ENCODE measurements at regions not wholly inside any gene's neighbourhood (a gene's known extent, or its start where the extent isn't known, plus 50 kb on each side); places are given as distances from the start of the nearest gene placed in this dataset.

GRCh38 chr2:56714400-56714799 lies 530.6 kb downstream of the CCDC85A start:
- TF ChIP-seq POLR2A (IDR thresholded peaks at IDR 0.05; ENCODE audit: low read depth, low read length) (no peak), TAF1 (IDR thresholded peaks at IDR 0.05; ENCODE audit: borderline replicate concordance, low read depth, low read length) (no peak), POLR2AphosphoS5 (IDR thresholded peaks at IDR 0.05; ENCODE audit: low read depth, low read length) (no peak)
- DNase-seq (ENCODE audit: insufficient read length) (no peak), FAIRE-seq (no peak)

- DNase-seq (ENCODE audit: insufficient read length) (no peak), FAIRE-seq (no peak)
- TF ChIP-seq POLR2AphosphoS5 (IDR thresholded peaks at IDR 0.05; ENCODE audit: low read depth, low read length) (no peak), TAF1 (IDR thresholded peaks at IDR 0.05; ENCODE audit: borderline replicate concordance, low read depth, low read length) (no peak), POLR2A (IDR thresholded peaks at IDR 0.05; ENCODE audit: low read depth, low read length) (no peak)
Measured at GRCh38 chr2:56715683-56716082, 531.9 kb downstream of the CCDC85A start.

GRCh38 chr2:56718413-56718812 lies 534.6 kb downstream of the CCDC85A start:
- DNase-seq (ENCODE audit: insufficient read length) = no peak
- TF ChIP-seq POLR2A (IDR thresholded peaks at IDR 0.05; ENCODE audit: low read depth, low read length) (no peak), POLR2AphosphoS5 (IDR thresholded peaks at IDR 0.05; ENCODE audit: low read depth, low read length) (no peak), TAF1 (IDR thresholded peaks at IDR 0.05; ENCODE audit: borderline replicate concordance, low read depth, low read length) (no peak)
- FAIRE-seq = no peak

GRCh38 chr2:56729212-56729611 lies 545.4 kb downstream of the CCDC85A start:
- TF ChIP-seq POLR2AphosphoS5 (IDR thresholded peaks at IDR 0.05; ENCODE audit: low read depth, low read length) (no peak), TAF1 (IDR thresholded peaks at IDR 0.05; ENCODE audit: borderline replicate concordance, low read depth, low read length) (no peak), POLR2A (IDR thresholded peaks at IDR 0.05; ENCODE audit: low read depth, low read length) (no peak)
- no peak for FAIRE-seq
- DNase-seq (ENCODE audit: insufficient read length) = no peak

GRCh38 chr2:56732946-56733345 lies 549.2 kb downstream of the CCDC85A start:
- TF ChIP-seq POLR2AphosphoS5 (IDR thresholded peaks at IDR 0.05; ENCODE audit: low read depth, low read length) = no peak
- TF ChIP-seq TAF1 (IDR thresholded peaks at IDR 0.05; ENCODE audit: borderline replicate concordance, low read depth, low read length) = no peak
- TF ChIP-seq POLR2A (IDR thresholded peaks at IDR 0.05; ENCODE audit: low read depth, low read length) = no peak
- FAIRE-seq (no peak), DNase-seq (ENCODE audit: insufficient read length) (no peak)

GRCh38 chr2:56739413-56739812 lies 555.6 kb downstream of the CCDC85A start:
- TF ChIP-seq POLR2AphosphoS5 (IDR thresholded peaks at IDR 0.05; ENCODE audit: low read depth, low read length) = no peak
- no peak for TF ChIP-seq POLR2A (IDR thresholded peaks at IDR 0.05; ENCODE audit: low read depth, low read length)
- TF ChIP-seq TAF1 (IDR thresholded peaks at IDR 0.05; ENCODE audit: borderline replicate concordance, low read depth, low read length) = no peak
- no peak for DNase-seq (ENCODE audit: insufficient read length)

GRCh38 chr2:56741601-56742102 lies 557.9 kb downstream of the CCDC85A start:
- TF ChIP-seq TAF1 (IDR thresholded peaks at IDR 0.05; ENCODE audit: borderline replicate concordance, low read depth, low read length) (no peak), POLR2AphosphoS5 (IDR thresholded peaks at IDR 0.05; ENCODE audit: low read depth, low read length) (no peak), POLR2A (IDR thresholded peaks at IDR 0.05; ENCODE audit: low read depth, low read length) (no peak)
- no peak for DNase-seq (ENCODE audit: insufficient read length)
- no peak for FAIRE-seq

More at GRCh38 chr2:56739413-56739812, 555.6 kb downstream of the CCDC85A start:
- no peak for FAIRE-seq

- FAIRE-seq (no peak), DNase-seq (ENCODE audit: insufficient read length) (no peak)
- TF ChIP-seq POLR2AphosphoS5 (IDR thresholded peaks at IDR 0.05; ENCODE audit: low read depth, low read length) (no peak), POLR2A (IDR thresholded peaks at IDR 0.05; ENCODE audit: low read depth, low read length) (no peak)
Measured at GRCh38 chr2:56743807-56744206, 560.0 kb downstream of the CCDC85A start.

GRCh38 chr2:56749152-56749752 lies 565.5 kb downstream of the CCDC85A start:
- no peak for DNase-seq (ENCODE audit: insufficient read length)
- peak; percentile 76 for FAIRE-seq
- TF ChIP-seq POLR2AphosphoS5 (IDR thresholded peaks at IDR 0.05; ENCODE audit: low read depth, low read length) (no peak), POLR2A (IDR thresholded peaks at IDR 0.05; ENCODE audit: low read depth, low read length) (no peak), TAF1 (IDR thresholded peaks at IDR 0.05; ENCODE audit: borderline replicate concordance, low read depth, low read length) (no peak)

- no peak for FAIRE-seq
- TF ChIP-seq POLR2AphosphoS5 (IDR thresholded peaks at IDR 0.05; ENCODE audit: low read depth, low read length) = no peak
- no peak for DNase-seq (ENCODE audit: insufficient read length)
Measured at GRCh38 chr2:56753182-56753581, 569.4 kb downstream of the CCDC85A start.

GRCh38 chr2:56754066-56754615 lies 570.4 kb downstream of the CCDC85A start:
- TF ChIP-seq POLR2AphosphoS5 (IDR thresholded peaks at IDR 0.05; ENCODE audit: low read depth, low read length) = no peak
- no peak for TF ChIP-seq POLR2A (IDR thresholded peaks at IDR 0.05; ENCODE audit: low read depth, low read length)
- no peak for TF ChIP-seq TAF1 (IDR thresholded peaks at IDR 0.05; ENCODE audit: borderline replicate concordance, low read depth, low read length)
- no peak for FAIRE-seq
- DNase-seq (ENCODE audit: insufficient read length) = no peak

- DNase-seq (ENCODE audit: insufficient read length) (no peak), FAIRE-seq (no peak)
- TF ChIP-seq TAF1 (IDR thresholded peaks at IDR 0.05; ENCODE audit: borderline replicate concordance, low read depth, low read length) (no peak), POLR2A (IDR thresholded peaks at IDR 0.05; ENCODE audit: low read depth, low read length) (no peak), POLR2AphosphoS5 (IDR thresholded peaks at IDR 0.05; ENCODE audit: low read depth, low read length) (no peak)
Measured at GRCh38 chr2:56754627-56755026, 570.8 kb downstream of the CCDC85A start.

Data from GM12892 (cell line).